ENCODE measurements at regions not wholly inside any gene's neighbourhood (a gene's known extent, or its start where the extent isn't known, plus 50 kb on each side); places are given as distances from the start of the nearest gene placed in this dataset.

GRCh38 chr15:38972831-38973230, 408.2 kb upstream of the RASGRP1 start:
- TF ChIP-seq GATA2 (IDR thresholded peaks at IDR 0.05; ENCODE audit: low read depth, low read length): no peak
- no peak for TF ChIP-seq GATA3 (IDR thresholded peaks at IDR 0.05; ENCODE audit: low read depth, low read length)

Measured in SH-SY5Y (cell line).